NCI-H446 treated with DMSO at 0.1 percent for 48 hours (cell line): ENCODE measurements at regions not wholly inside any gene's neighbourhood (a gene's known extent, or its start where the extent isn't known, plus 50 kb on each side); places are given as distances from the start of the nearest gene placed in this dataset.
"Not testable (repeated sequence)": the region's sequence is repeated elsewhere in the genome, so short reads cannot be mapped to it uniquely, and the experiment has no call there.

Experiments used
- DNase-seq: peaks from one replicate; lab custom pipeline; 2025; lab: John Stamatoyannopoulos, UW

DNA sequence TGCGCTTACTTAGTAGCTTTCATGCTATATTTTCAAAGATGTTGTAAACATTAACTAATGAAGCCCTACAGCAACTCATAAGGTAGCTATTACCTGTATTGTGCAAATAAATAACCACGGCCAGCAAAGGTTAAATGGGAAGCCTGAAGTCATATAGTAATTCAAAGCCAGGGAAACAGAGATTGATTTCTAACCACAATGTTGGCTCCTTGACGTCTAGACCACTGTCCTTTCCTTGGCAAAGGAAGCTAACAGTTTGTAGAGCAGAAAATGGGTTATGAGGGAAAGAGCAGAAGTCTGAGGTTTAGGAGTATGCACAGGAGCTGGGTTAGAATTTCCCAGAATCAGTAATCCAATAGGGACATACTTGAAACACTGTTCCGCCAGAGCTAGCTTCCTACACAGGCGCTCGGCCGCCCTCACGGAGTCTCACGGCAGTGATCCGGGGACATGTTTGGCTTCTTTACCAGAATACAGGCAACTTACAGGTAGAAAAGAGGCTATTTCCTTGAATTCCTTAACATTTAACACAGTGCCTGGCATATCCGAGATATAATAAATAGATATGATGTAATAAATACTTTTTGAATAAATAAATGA is 298.8 kb upstream of the LYPLAL1 start:
- DNase-seq = no peak

DNA sequence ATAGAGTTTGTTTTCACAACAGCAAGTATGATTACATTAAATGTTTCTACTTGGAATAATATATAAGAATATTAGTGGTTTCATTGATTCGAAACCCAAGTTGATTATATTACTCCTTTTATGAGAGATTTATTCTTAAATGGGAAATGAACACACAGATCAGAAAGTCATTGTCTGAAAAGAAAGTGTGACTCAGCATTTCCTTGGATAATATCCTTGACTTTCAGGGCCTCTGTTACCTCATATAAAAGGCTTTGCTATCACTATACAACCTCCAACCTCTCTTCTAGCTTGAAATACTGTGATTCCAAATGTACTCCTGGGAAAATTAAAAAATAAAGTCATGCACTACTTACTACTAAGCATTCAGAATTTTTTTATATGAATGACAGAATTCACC is 295.3 kb upstream of the LYPLAL1 start:
- DNase-seq = no peak

DNA sequence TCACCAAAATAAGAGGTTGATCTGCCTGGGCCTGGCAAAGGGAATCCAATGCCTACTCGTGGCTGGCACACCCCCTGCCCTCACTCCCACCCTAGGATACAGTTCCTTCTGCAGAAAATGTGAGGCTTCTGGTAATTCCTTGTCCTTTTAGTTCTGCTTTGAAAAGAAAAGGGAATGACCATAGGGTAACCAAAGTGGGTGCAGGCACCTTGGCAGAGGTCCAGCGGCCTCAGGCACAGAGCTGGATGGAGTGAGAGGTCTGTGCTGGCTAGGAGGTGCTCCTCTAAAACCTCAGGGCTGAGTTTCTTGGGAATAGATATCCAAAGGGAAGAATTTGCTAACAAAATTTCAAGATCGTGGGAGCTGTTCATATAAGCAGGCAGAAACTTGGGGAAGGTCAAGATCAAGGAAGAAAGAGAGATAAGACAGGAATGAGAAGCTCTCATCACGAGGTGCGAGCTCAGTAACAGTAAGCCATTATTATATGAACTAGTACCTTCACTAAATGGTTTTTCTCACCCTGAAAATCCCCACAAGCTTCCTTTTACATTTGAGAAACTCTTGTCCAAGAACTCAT is 293.1 kb upstream of the LYPLAL1 start:
- DNase-seq = no peak

DNA sequence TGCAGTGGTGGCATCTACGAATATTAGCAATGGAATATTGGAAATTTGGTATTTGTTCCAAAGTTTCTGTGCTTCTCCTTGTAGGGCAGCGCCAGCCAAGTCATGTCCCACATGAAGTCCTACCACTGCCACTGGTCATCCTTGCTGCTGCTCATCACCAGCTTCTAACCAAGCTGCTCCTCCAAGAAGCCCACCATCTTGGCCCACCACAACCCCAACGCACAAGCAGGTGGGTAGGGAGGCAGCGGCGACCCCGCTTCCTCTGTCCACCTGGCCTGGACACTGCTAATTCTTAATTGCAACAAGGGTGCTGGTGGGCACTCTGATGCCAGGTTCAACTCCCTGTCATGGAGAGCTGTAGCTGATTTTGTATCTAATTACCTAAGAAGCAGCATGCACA is 291.2 kb upstream of the LYPLAL1 start:
- DNase-seq = no peak

DNA sequence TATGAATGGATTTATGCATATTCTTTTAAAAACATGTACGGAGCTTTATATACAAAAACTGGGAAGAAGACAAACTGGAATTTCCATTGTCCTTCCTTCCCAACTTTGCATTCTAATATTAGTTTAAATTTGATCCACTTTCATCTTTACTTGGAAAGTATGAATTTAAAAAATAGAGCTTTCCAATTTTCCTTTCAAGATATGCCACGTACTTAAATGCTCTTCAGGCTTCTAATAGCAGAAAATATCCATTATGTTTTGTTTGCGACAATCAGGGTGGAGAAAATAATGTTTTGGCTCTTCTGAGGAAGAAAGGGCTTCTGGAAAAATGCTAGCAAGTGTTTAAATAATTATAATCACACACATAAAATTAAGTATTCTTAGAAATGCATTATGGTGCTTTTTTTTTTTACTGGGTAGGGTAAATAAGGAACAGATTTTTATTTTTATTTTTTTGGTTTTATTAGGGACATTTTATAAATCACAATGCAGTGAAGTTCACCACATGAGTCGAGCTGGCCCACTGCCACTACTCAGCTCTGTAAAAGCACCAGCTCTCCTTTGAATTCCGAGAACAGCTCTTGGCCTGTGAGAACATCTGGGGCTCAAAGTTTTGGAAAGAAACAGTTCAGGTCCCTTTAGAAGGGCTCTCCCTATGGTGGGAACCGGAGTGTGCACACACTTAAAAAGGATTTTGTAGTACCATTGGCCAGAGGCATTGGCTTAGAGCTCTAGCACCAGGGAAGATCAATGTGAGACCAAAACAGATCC is 287.4 kb upstream of the LYPLAL1 start:
- no peak for DNase-seq

DNA sequence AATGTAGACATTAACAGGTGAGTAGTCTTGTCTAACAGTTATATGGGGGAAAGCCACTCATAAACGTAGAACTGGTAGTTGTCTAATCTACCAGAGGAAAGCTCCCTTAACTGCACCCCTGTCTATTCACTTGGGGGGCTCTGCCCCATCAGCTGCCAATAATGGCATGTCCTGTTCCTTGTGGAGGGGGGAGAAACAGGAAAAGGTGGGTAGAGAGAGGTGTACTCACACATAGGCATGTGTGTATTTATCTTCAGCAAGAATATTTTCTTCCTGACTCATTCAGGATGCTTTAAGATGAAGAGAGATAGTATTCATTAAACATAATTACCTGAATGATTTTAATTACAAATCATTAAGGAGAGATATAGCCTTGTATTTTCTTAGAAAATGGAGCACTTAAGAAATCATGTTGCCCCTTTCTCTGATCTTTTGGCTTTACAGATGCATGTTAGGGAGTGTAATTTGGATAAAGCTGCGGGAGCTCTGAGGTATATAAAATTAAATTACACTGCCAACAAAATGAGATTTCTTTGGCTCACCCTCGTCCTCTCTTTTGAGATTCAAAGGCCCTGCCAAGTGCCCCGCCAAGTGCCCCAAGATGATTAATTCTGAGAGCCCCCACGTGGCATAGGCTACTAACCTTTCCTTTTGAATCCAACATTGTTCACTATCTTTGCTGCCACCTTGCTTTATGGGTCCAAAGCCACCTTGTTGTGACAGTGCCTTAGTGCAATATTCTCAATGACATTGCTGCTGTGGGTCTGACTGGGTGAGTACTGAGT is 286.3 kb upstream of the LYPLAL1 start:
- DNase-seq = no peak

DNA sequence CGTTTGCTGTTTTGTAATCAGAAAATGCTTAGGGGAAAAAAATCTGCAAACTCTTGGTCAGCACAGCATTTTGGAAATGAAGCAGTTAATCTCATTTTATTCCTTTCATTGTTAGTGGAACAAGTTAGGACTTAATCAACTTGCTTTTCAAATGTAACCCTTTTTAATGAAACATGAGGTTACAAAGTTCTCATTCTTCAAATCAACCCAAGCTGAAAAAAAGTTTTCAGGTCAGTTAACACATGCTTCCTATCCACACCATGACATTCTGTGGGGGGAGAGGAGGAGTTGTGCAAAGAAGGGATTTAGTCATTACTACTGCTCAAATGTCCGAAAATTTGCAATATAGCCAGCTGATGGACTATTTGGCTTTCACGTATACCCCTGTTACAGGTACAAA is 283.2 kb upstream of the LYPLAL1 start:
- DNase-seq = no peak

DNA sequence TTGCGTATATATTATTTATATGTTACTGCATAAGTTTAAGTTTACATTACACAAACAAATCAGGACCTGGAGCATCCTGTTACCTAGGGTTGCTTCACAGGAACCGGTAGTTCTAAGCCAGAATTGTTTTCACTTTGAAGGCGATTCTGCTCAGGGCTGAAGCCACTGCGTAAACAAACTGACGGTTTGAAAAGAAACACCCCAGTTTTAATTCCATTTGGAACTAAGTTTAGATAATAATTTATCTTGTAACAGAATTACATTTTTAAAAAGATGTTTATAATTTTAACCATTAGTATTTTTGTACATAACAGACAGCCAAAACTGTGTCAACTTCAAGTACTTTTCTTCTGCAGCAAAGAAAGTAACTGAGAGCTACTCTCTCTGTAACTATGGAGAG is 282.1 kb upstream of the LYPLAL1 start:
- no peak for DNase-seq

DNA sequence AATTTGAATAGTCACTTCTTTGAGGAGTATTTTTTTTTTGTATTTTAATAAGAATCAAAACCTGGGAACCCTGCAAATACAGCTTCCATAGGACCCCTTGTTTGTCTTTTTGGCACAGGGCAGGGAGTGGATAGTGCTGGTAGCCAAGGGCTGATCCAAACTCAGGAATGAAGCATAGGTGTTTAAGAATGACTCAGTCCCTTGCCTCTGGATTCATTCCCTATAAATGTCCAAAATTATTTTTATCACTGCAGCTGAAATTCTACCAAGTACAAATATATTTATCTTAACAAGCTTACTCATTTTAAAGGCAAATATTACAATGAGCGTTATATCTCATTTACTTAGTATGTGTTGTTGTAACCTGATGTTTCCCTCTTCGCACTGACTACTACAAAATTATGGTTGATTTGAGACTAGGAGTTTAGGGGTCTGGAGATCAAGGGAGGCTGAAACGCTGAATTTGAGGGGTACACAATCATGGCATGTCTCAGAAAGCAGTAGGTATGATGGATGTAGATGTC is 278.6 kb upstream of the LYPLAL1 start:
- no peak for DNase-seq

DNA sequence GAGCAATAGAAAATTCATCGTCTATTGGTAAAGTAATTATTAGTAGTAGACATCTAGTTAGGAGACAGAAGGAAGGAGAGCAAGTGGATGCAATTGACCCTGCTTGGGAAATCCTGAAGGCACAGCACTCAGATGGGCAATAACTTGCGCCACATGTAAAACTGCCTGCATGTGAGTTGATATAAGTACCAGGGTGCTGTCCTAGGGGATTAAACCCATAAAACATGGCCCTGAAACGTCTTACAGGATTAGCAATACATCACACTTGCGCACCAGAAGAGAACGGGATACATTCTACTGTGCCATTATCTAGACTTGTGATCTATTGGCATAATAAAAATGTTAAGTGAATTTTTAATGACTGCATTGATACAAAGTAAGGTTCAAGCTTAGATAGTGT is 277.5 kb upstream of the LYPLAL1 start:
- DNase-seq = no peak

DNA sequence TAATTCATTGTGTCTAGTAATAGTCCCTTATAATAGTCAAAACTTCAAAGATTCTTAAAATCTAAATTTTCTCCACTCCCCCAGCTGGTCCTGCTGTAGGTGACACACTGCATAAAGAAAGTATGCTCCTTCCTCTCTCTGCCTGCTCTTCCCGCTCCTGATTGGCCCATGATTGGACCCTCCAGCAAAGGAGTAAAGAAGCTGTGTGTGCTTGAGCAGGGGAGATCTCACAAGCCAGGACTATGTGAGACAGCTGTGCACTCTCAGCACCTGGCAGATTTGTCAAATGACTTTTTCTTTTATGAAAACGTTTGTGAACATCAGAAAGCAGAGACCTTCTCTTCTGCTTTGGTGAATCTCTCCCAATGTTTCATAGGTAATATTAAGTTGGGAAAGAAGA is 274.8 kb upstream of the LYPLAL1 start:
- no peak for DNase-seq

DNA sequence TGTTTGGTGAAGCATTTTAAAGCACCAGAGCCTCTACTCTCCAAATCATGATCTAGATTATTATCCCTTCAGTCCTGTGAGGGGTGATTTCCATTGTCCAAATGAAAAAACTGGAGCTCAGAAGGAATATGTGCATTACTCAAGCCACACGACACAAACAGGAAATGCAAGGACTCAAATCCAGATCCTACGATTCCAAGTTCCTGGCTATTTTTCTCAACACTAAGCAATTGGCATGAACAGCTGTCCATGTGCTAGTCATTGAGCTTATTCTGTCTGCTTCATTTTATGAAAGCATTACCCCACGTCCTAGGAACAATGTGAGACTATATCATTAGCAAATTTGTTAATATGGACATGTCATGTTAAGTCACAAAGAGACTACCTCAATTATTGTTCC is 273.1 kb upstream of the LYPLAL1 start:
- no peak for DNase-seq

DNA sequence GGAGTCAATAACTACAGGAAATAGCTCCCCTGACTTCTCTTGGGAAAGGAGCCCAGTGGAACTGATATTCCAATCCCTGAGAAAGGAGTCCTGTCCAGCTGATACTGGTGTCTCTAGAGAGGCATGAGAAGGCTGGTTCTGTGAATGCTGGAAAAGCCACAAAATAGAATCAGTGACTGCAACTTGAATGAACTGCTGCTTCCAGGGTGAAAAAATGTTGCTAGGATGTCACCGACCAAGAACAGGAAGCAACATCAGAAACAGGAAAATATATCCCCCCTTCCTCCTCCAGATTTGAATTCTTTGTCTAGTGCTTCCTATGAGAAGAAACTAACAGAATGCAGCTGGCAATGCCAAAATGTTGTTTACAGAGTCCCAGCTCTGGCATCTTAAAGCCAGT is 269.3 kb upstream of the LYPLAL1 start:
- no peak for DNase-seq

DNA sequence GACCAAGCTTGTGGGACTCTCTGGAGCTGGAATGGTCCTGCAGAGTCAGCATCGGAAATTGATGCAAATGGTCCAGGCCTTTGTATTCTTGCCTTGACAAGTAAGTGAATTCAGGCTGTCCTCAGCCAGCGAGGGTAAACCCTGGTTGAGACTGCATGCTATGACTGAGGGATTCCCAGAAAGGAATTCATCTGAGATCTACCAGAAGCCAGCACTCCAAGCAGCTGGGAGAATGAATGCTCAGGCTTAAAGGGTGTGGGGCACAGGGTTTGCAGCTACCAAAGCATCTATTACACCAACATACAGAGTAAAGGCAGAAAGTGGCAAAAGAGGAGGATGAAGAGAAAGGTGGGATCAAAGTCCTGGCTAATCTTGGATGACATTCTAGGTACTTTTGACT is 257.0 kb upstream of the LYPLAL1 start:
- DNase-seq = no peak

DNA sequence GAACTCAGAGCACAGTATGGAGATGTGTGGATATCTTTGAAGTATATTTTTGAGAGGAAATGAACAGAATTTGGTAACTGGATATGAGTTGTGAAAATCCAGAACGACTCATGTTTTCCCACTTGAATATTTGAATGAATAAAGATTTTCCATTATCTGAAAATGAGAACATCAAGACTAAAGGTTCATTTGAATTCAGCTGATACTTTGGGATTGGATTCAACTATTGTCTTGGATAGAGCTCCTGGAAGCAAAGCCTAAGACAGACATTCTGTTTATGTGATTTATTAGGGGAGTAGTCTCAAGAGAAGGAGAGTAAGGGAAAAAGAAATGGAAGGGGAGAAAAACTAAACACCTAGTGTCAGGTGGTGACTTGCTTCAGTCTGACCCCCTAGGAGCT is 256.0 kb upstream of the LYPLAL1 start:
- DNase-seq = no peak

DNA sequence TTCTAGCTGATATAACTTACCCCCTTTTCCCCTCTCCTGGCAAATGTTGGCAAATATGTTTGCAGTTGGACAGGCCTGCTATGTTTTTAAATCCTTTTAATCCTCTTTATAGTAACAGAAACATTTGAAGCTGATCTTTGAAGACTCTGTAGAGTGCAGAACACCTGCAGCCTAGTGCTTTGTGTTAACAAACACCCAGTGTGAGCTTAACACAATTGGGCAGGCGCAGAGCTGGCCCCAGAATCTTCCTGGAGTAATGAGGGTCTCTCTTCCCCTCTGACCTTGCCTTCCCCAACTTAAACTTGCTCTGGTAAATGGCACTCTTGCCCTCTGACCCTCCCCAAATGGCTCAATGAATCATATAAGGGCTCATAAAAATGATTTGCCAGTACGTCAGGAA is 247.9 kb upstream of the LYPLAL1 start:
- no peak for DNase-seq

DNA sequence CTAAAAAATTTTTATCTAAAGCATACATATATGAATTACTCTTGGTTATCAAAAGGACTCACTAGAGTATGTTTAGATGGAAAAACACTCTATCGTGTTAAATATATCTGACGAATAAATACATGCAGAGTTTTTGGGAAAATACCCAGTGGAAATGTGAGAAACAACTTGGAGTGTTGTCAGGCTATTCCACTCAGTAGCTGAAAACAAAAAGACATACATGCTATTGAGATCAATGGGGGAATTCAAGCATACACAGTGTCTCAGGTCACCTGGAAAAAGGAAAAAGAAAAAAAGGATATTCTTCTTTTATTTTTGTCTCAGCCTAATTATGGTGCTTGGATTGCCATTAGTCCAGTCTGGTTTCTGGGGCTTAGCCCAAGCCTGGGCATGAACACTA is 247.0 kb upstream of the LYPLAL1 start:
- DNase-seq = no peak

DNA sequence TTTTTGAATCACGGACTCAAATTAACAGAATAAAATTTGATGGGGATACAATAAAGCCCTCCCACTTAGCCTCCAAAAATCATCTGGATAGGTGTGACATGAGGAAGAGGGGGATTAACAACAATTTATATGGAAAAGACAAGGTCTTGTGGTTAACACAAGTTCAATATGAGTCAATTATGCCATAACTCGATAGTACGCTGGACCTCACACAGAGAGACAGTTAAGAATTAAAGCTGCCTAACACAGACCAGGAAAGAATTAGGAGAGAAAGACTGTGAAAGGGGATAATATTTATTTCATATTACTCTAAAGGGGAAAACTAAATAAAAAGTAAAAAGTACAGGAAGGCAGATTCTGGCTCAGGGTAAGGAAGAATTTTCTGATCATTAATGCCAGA is 243.7 kb upstream of the LYPLAL1 start:
- DNase-seq = no peak

DNA sequence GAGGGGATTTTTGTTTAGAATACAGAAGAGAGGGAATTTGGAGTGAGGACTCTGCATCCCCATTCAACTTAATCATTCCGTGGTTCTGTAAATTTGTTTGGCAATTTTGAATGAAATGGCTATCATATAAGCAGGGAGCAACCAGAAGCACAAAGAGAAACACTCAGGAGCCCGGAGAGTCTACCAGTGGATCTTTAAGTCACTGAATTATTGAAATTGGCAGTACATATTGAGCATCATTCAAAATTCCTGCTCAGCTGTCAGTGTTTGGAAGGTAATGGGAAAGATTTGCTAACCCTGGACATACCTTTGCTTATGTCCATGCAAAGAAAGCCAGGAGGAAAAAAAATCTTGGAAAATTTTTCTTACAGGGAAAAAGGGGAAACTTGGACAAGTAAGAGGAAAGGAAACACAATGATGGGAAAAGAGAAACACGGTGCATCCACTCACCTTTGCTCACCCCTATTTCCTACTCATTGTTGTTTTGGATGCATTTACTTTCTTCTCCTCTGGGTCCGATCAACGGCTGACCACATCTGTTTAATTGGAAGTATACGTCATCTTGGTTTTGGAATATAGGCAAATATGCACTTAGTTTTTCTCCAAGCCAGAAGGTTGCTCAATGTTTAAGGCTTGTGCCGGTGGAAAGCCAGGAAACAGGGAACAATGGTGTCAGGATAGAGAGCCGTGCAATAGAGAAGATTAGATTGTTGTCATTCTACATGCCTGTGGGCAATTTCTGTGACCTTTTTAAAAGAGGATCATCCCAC is 243.0 kb upstream of the LYPLAL1 start:
- no peak for DNase-seq

DNA sequence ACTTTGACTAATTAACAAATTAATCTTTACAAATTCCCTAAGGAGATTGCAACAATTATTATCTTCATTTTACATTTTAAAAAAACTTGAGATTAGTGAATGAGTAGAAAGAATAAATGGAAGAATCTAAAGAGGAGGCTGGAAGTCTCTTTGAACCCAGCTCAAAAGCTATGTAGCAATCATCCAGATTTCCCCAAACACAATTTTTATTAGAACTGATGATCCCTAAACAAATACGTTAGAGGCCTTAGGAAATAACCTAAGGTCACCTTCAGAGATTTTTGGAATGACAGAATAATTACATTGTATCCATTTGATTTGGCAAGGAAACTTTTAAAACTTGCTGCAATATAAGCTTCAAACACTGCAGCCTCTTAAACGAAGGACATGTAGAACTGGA is 242.4 kb upstream of the LYPLAL1 start:
- no peak for DNase-seq

DNA sequence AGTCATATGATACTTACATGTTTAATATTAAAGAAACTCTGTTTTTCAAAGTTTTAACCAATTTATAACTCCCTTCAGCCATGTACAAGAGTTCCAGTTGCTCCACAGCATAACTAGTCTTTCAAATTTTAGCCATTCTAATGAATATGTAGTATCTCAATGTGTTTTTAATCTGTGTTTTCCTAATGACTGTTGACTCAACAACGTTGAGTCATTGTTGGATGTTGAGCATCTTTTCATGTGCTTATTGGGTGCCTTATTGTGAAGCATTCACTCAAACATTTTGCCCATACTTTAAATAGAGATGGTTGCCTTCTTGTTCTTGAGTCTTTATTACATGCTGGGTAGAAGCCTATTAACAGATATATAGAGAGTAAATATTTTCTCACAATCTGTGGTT is 240.2 kb upstream of the LYPLAL1 start:
- no peak for DNase-seq

DNA sequence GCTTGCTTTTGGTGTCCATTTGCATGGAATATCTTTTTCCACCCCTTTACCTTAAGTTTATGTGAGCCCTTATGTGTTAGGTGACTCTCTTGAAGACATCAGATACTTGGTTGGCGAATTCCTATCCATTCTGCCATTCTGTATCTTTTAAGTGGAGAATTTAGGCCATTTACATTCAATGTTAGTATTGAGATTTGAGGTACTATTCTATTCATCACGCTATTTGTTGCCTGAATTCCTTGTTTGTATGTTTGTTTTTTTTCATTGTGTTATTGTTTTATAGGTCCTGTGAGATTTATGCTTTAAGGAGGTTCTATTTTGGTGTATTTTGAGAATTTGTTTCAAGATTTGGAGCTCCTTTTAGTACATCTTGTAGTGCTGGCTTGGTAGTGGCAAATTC is 238.3 kb upstream of the LYPLAL1 start:
- DNase-seq = not testable (repeated sequence)
